ENCODE measurements at regions not wholly inside any gene's neighbourhood (a gene's known extent, or its start where the extent isn't known, plus 50 kb on each side); places are given as distances from the start of the nearest gene placed in this dataset.

DNA sequence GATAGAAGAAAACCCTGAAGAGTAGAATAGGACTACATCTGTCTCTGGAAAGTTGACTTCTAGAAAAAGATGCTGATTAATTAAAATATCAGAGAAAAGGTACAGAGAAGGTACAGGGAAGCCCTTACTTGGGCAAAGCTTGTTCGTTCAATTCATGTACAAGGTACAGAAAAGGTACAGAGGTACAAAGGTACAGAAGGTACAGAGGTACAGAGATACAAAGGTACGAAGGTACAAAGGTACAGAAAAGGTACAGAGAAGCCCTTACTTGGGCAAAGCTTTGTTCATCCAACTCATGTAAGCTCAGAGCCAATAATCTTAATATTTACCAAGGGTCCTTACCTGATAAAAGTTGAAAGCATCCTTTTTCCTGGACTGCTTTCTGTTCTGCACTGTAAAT lies 182.3 kb downstream of the PCSK1 start:
- intact Hi-C loops (cut with micrococcal nuclease) = no loop called here
- H3K27ac Mint-ChIP-seq = no peak overlapping the region
- no peaks in the 10 kb centered on the region for H3K9me3 Mint-ChIP-seq
- H3K27me3 Mint-ChIP-seq (ENCODE audit: low read depth) = peaks cover 6% of the 10 kb centered on the region
- no peaks in the 10 kb centered on the region for H3K4me1 Mint-ChIP-seq (ENCODE audit: low read depth)
- CTCF ChIA-PET = interaction anchor here (0.6 kb wide), 1 partner anchor 11 kb away, joined by 3 read pairs; no protein-coding TSS in a partner anchor
- no peak for DNase-seq
- H3K4me3 Mint-ChIP-seq = no peak overlapping the region
- H3K36me3 Mint-ChIP-seq (ENCODE audit: low read depth) = no peaks in the 10 kb centered on the region

DNA sequence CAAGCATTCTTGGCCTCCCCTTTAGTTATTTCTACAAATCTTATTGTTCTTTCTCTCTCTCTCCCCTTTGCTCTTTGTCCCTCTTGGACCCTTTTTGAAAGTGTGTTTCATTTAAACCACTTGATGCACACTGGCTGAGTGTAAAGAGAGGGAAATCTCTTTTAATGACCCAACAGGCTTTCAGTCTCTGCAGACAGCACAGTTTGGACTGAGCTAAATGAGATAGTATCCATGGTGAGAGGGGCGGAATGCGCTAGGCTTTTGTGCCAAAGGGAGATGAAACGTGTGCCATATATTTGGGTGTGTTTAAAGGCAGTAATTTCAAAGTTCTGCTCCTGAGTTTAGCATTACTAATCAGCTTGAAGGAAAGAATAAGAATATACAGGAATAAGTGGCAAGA lies 184.9 kb downstream of the PCSK1 start:
- Mint-ChIP-seq H3K4me1 (ENCODE audit: low read depth) (no peaks in the 10 kb centered on the region), H3K4me3 (no peak overlapping the region), H3K27ac (no peak overlapping the region), H3K27me3 (ENCODE audit: low read depth) (peaks cover 9% of the 10 kb centered on the region), H3K36me3 (ENCODE audit: low read depth) (no peaks in the 10 kb centered on the region), H3K9me3 (no peaks in the 10 kb centered on the region)
- CTCF ChIA-PET = no interaction called here
- DNase-seq = no peak
- intact Hi-C loops (cut with micrococcal nuclease) = no loop called here

DNA sequence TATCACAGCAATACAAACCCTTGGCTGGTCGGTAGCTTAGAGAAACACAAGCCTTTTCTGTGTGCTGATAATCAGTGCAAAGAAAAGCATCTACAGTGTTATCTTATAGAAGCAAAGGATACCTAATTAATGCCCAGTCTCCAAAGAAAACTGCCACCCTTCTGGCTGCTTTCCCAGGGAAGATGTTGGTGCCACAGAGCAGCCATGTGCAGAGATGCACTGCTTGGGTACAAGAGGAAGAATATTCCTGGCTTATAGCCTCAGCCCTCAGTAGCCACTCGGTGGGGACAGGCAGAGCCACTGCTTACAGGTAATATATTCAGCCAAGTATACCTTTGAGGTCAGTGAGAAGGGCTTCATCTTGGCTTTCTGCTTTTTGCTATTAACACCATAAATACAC lies 185.3 kb downstream of the PCSK1 start:
- H3K4me1 Mint-ChIP-seq (ENCODE audit: low read depth) = no peaks in the 10 kb centered on the region
- no peak overlapping the region for H3K27ac Mint-ChIP-seq
- intact Hi-C loops (cut with micrococcal nuclease) = no loop called here
- CTCF ChIA-PET = no interaction called here
- no peak for DNase-seq
- no peak overlapping the region for H3K4me3 Mint-ChIP-seq
- no peaks in the 10 kb centered on the region for H3K9me3 Mint-ChIP-seq
- peaks cover 9% of the 10 kb centered on the region for H3K27me3 Mint-ChIP-seq (ENCODE audit: low read depth)
- no peaks in the 10 kb centered on the region for H3K36me3 Mint-ChIP-seq (ENCODE audit: low read depth)

DNA sequence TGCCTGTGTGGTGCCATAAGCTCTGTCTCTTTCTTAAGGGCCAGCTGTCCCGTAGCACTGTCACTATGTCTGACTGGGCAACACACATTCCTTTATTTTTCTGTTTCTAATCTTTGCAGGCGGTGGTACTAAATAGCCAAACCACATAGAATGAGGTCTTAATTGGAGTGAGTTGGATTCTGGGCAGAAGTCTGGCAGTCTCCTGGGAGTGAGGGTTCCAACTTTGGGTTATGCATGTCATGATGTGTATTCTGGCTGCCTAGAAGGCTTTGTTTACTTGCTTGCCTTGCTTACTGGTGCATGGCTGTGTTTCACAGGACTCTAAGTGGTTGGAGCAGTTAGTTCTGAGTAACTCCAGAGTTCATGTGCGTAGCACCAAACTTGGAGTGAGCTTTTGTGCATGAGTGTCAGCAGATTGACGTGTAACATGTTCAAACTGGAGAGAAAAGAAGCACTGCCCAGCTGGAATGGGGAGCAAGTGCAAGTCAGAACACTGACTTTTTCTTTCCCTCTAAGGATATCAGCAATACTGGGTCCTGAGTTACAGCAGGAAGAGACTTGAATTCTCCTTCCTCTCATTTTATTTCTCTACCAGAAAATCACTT lies 185.8 kb downstream of the PCSK1 start:
- Mint-ChIP-seq H3K36me3 (ENCODE audit: low read depth) (no peaks in the 10 kb centered on the region), H3K9me3 (peaks cover under 1% of the 10 kb centered on the region), H3K27ac (no peak overlapping the region), H3K4me3 (no peak overlapping the region), H3K4me1 (ENCODE audit: low read depth) (no peaks in the 10 kb centered on the region), H3K27me3 (ENCODE audit: low read depth) (peaks cover 12% of the 10 kb centered on the region)
- DNase-seq = no peak
- intact Hi-C loops (cut with micrococcal nuclease) = no loop called here
- CTCF ChIA-PET = no interaction called here

DNA sequence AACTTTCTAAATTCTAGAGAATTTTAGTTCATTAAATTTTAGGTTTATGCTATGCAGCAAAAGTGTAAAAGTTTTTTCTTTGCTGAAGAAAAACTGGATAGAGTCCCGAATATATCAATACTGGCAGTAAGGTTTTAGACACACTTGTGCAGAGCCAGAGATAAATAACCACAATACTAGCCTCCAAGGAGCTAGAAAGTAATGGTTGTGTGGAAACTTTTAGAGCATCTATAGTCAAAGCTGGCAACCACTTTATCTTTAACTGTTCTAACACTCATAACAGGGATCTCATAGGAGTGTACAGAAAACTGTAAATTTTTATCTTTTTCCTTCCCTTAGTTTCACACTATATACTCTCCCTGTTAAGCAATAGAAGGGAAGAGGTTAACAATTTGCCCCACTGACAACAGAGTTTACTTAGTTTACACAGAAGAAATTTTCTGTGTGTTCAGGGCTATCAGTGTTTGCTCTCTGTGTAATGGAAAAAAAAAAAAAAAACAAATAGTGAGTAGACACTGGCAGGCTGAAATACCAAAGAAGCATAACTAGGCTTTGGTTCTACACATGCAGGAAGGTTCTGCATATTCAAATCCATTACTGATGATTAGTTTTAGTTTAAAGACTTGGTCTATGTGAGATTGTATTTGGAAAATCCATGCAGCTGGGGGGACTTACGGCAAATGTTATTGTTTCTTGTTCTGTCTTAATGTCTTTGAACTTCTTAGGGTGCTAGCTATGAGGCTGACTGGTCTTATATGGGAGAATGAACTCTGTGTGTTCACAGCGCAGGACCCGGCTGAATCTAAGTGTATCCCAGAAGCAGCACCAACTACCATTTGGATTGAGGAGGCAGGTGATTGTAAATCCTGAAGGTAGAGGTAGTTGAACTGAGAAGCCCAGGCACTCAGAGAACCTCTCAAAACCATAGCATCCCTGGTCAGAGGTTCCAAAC lies 187.6 kb downstream of the PCSK1 start:
- H3K4me1 Mint-ChIP-seq (ENCODE audit: low read depth) = no peaks in the 10 kb centered on the region
- DNase-seq = no peak
- no peak overlapping the region for H3K4me3 Mint-ChIP-seq
- H3K36me3 Mint-ChIP-seq (ENCODE audit: low read depth) = no peaks in the 10 kb centered on the region
- H3K9me3 Mint-ChIP-seq = peaks cover 1% of the 10 kb centered on the region
- intact Hi-C loops (cut with micrococcal nuclease) = no loop called here
- H3K27ac Mint-ChIP-seq = no peak overlapping the region
- CTCF ChIA-PET = no interaction called here
- H3K27me3 Mint-ChIP-seq (ENCODE audit: low read depth) = peaks cover 8% of the 10 kb centered on the region

DNA sequence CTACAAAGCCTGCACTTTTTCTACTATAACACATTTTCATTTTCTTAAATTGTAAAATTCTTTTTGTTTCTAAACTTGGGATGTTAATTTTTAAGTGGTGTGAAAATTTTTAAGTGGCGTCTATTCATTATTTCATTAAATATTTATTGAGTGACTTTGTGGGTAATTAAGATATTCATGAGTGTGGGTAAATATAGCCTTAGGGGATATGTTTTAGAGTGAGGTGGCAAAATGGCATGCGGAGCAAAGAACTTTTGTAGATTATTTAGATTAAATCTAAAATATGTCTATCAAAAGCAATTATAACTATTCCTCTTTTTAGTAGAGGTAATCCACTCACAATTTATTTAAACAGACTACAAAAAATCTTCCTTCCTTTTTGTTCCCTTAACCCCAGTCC lies 188.4 kb downstream of the PCSK1 start:
- DNase-seq = no peak
- no peaks in the 10 kb centered on the region for H3K36me3 Mint-ChIP-seq (ENCODE audit: low read depth)
- peaks cover 8% of the 10 kb centered on the region for H3K27me3 Mint-ChIP-seq (ENCODE audit: low read depth)
- CTCF ChIA-PET = no interaction called here
- no peak overlapping the region for H3K27ac Mint-ChIP-seq
- H3K9me3 Mint-ChIP-seq = peaks cover 1% of the 10 kb centered on the region
- H3K4me1 Mint-ChIP-seq (ENCODE audit: low read depth) = no peaks in the 10 kb centered on the region
- H3K4me3 Mint-ChIP-seq = no peak overlapping the region
- intact Hi-C loops (cut with micrococcal nuclease) = no loop called here

DNA sequence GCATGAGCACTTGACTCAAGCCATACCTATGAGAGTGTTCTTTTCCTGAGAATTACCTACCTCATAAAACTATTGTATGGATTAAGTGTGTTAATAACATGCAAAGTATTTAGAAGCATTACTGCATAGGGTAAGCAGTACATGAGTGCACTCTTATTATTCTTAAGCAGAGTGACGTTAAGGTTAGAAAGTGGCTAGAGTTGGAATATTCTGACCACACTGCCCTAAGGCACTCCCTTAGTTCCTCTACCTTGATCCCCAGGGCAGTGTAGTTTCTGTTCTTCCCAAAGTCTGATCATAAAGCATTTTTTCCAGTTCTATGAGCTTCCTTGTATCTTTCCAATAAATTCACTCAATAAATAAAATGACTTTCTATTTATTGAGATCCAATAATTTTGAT lies 189.2 kb downstream of the PCSK1 start:
- Mint-ChIP-seq H3K4me1 (ENCODE audit: low read depth) (no peaks in the 10 kb centered on the region), H3K4me3 (no peak overlapping the region), H3K27ac (no peak overlapping the region), H3K27me3 (ENCODE audit: low read depth) (peaks cover 8% of the 10 kb centered on the region), H3K9me3 (peaks cover 1% of the 10 kb centered on the region), H3K36me3 (ENCODE audit: low read depth) (no peaks in the 10 kb centered on the region)
- CTCF ChIA-PET = no interaction called here
- DNase-seq = no peak
- intact Hi-C loops (cut with micrococcal nuclease) = no loop called here

DNA sequence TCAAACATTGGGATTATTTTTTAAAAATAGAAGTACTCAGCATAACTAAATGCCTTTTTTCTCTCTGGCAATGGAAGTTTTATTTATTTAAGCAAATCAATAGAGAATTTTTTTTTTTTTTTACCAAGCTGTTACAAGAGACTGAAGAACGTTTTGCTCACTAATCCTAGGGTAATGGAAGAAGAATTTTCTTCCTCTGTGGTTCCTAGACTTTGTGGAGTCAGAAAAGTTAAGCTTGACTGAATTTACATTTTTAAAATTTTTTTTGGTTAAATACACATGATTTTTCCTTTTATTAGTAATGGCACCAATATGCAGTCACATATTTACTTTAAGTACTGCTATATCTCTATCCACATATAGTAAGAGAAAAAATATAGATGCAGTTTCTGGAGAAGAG lies 189.8 kb downstream of the PCSK1 start:
- intact Hi-C loops (cut with micrococcal nuclease) = no loop called here
- CTCF ChIA-PET = no interaction called here
- no peak overlapping the region for H3K27ac Mint-ChIP-seq
- no peak for DNase-seq
- no peaks in the 10 kb centered on the region for H3K4me1 Mint-ChIP-seq (ENCODE audit: low read depth)
- H3K27me3 Mint-ChIP-seq (ENCODE audit: low read depth) = peaks cover 8% of the 10 kb centered on the region
- H3K4me3 Mint-ChIP-seq = no peak overlapping the region
- H3K9me3 Mint-ChIP-seq = peaks cover 1% of the 10 kb centered on the region
- H3K36me3 Mint-ChIP-seq (ENCODE audit: low read depth) = no peaks in the 10 kb centered on the region

DNA sequence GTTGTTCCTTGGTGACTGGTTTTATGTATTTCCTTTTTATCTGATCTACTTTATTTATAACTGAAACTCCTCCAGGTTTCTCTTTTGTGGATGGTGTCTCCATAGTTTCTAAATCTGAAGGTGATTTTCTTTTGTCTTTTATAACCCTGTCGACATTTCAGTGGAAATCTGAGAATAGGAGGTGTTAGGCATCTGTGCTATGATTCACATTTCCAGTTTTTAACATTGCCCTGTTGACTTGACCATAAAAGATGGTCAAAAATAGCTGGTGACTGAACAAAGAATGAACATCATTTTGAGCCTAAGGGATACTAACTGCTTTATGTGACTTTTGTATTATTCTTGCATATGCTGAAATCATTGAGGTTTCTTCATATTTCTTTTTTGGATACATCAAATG lies 190.5 kb downstream of the PCSK1 start:
- intact Hi-C loops (cut with micrococcal nuclease) = no loop called here
- DNase-seq = no peak
- H3K27ac Mint-ChIP-seq = no peak overlapping the region
- H3K36me3 Mint-ChIP-seq (ENCODE audit: low read depth) = no peaks in the 10 kb centered on the region
- H3K4me3 Mint-ChIP-seq = no peak overlapping the region
- peaks cover 1% of the 10 kb centered on the region for H3K9me3 Mint-ChIP-seq
- H3K4me1 Mint-ChIP-seq (ENCODE audit: low read depth) = no peaks in the 10 kb centered on the region
- H3K27me3 Mint-ChIP-seq (ENCODE audit: low read depth) = peaks cover 8% of the 10 kb centered on the region
- CTCF ChIA-PET = interaction anchor here (0.6 to 0.8 kb wide), 2 partner anchors 376 to 386 kb away, joined by 3 to 4 read pairs; no protein-coding TSS in a partner anchor

DNA sequence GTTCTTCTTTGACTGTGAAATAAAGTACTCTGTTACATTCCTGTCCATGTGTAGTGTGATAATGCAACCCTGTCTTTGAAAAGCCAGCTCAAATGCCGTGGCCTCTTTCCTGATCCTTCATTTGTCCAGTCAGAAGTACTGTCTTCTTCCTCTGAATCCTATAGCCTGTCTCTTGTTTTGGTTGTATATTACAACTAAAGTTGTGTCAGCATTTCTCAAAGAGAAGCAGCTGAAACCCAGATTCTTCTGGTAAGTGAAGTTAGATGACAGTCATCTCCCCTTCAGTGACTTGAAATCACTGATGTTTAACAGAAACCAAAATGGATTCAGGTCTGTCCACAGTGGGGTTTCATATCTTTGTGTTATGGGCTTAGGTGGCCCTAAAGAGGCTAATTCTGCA lies 196.2 kb downstream of the PCSK1 start:
- no peak for DNase-seq
- Mint-ChIP-seq H3K36me3 (ENCODE audit: low read depth) (no peaks in the 10 kb centered on the region), H3K4me1 (ENCODE audit: low read depth) (no peaks in the 10 kb centered on the region), H3K27ac (no peak overlapping the region), H3K27me3 (ENCODE audit: low read depth) (peaks cover 7% of the 10 kb centered on the region), H3K9me3 (no peaks in the 10 kb centered on the region), H3K4me3 (no peak overlapping the region)
- intact Hi-C loops (cut with micrococcal nuclease) = no loop called here
- CTCF ChIA-PET = no interaction called here

DNA sequence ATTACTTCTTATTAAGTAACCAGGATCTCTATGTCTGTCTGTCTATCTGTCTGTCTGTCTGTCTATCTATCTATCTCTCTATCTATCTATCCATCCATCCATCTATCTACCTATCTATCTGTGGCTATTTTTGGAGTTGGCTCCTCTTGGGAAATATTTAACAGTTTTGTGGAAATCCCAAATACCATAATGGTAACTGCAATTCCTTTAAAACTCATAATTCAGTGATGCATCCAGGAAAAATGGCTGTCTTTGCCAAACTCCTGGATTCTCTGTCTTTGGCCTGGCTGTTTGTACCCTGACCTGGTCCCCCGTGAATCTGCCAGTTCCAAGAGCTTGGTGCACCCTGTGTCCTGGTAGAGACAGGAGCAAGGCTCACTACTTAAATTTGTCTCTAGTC lies 197.0 kb downstream of the PCSK1 start:
- CTCF ChIA-PET = no interaction called here

DNA sequence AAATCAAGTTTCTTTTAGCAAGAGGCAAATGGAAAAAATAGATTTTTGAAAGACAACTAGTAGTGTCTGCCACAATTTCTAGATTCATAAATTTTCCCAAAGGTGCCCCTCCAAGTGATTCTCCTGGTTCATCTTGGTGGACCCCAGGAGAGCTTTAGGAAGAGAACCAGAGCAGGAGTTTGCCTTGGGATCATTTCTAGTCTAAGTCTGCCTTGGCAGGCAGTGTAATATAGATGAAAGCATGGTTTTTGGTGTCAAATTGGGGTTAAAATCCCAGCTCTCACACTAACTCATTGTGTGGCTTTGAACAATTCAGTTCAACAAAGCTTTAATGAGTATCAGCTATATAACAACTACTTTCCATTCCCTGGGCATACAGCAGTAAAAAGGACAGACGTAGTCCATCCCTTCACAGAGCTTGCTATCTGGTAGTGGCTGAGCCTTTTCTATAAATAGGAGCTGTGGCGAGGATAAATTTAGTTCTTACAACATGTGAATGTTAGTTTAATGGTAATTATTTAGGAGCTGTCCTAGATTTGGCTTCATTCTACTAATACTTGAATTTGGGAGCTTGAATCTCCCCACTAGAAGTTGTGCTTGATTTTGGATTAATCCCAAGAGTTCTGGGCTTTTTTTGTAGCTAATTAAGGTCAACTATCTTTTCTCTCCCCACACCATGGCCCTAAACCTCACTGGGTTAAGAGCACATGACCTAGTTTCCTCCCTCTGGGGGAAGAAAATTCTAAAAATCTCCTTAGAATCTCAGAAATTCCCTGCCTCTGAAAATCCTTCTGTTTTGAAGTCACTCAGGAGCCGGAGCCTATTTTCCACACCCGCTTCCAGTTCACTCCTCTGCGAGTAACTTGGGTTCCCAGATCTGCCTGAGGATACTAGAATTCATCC lies 197.8 kb downstream of the PCSK1 start:
- DNase-seq = no peak
- Mint-ChIP-seq H3K4me1 (ENCODE audit: low read depth) (no peaks in the 10 kb centered on the region), H3K27me3 (ENCODE audit: low read depth) (peaks cover 13% of the 10 kb centered on the region), H3K4me3 (no peak overlapping the region), H3K9me3 (no peaks in the 10 kb centered on the region), H3K36me3 (ENCODE audit: low read depth) (no peaks in the 10 kb centered on the region), H3K27ac (no peak overlapping the region)
- intact Hi-C loops (cut with micrococcal nuclease) = no loop called here
- CTCF ChIA-PET = no interaction called here

More for the DNA sequence above, 197.0 kb downstream of the PCSK1 start:
- Mint-ChIP-seq H3K4me1 (ENCODE audit: low read depth) (no peaks in the 10 kb centered on the region), H3K36me3 (ENCODE audit: low read depth) (no peaks in the 10 kb centered on the region), H3K27ac (no peak overlapping the region), H3K9me3 (no peaks in the 10 kb centered on the region), H3K27me3 (ENCODE audit: low read depth) (peaks cover 10% of the 10 kb centered on the region), H3K4me3 (no peak overlapping the region)
- intact Hi-C loops (cut with micrococcal nuclease) = no loop called here
- DNase-seq = no peak
